GM10248 (cell line): ENCODE measurements at regions not wholly inside any gene's neighbourhood (a gene's known extent, or its start where the extent isn't known, plus 50 kb on each side); places are given as distances from the start of the nearest gene placed in this dataset.

Source experiments
- CTCF ChIA-PET: fragments of 300-600 bp; sonication (Branson Sonifier 250); formaldehyde crosslinking; extraction: SDS; loops from one replicate; lab custom pipeline; 2021; ENCODE audit warnings: antibody characterized with exemption; lab: Yijun Ruan, JAX
- POLR2A ChIA-PET: fragments of 350-650 bp; sonication (Branson Sonifier 250); formaldehyde crosslinking; extraction: SDS; loops from one replicate; lab custom pipeline; 2020; ENCODE audit warnings: antibody characterized with exemption; lab: Yijun Ruan, JAX
- DNase-seq: peaks from one replicate; pipeline ENCODE4 v3.0.0; 2012; ENCODE audit errors: extremely low spot score
- TF ChIP-seq, protein P1 (sequence below): IDR thresholded peaks from 2 replicates; pipeline ENCODE4 v1.5.1; 2012; ENCODE audit warnings: mild to moderate bottlenecking, low read depth; ENCODE audit errors: extremely low read depth, missing control alignments, control extremely low read depth

DNA sequence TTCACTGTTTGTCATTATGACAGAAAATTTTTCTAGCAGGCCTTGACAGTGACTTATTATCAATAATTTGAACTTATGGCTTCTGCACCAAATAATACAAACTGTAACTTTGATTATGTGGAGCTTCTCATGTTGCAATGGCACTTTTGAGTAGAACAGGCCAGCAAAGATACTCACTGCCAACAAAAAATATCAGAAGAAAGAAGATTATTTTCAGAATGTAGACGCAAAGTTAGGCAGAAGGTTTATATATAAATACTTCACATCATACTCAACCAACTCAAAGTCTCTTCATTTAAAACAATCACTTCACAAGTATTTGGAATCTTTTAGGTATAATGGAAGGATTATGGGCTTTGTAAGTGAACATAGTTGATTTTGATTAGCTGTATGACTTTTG lies 893.0 kb downstream of the ROBO2 start:
- TF ChIP-seq, protein P1, sequence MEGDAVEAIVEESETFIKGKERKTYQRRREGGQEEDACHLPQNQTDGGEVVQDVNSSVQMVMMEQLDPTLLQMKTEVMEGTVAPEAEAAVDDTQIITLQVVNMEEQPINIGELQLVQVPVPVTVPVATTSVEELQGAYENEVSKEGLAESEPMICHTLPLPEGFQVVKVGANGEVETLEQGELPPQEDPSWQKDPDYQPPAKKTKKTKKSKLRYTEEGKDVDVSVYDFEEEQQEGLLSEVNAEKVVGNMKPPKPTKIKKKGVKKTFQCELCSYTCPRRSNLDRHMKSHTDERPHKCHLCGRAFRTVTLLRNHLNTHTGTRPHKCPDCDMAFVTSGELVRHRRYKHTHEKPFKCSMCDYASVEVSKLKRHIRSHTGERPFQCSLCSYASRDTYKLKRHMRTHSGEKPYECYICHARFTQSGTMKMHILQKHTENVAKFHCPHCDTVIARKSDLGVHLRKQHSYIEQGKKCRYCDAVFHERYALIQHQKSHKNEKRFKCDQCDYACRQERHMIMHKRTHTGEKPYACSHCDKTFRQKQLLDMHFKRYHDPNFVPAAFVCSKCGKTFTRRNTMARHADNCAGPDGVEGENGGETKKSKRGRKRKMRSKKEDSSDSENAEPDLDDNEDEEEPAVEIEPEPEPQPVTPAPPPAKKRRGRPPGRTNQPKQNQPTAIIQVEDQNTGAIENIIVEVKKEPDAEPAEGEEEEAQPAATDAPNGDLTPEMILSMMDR, result no peak
- CTCF ChIA-PET, result interaction anchor here (1.0 kb wide), 1 partner anchor 28 kb away, joined by 3 read pairs; no protein-coding TSS in a partner anchor
- POLR2A ChIA-PET, result no interaction called here
- no peak for DNase-seq

DNA sequence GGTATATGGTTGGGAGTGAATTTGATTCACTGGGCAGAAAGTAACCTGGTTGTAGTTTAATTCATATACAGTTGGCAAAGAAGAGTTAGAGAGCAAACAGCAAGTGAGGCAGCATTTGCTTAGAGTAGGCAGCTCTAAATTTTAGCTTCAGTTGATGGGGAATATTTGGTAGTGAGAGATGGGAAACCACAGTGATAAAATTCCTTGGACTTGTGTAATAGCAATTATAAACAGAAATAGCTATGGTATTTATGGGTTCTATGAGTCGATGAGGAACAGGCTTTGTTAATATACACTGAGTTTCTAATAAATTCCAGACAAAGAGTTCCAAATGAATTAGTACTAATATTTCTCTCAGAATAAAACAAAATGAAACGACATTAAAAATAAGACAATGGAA lies 894.0 kb downstream of the ROBO2 start:
- TF ChIP-seq, protein P1, result no peak
- CTCF ChIA-PET, result no interaction called here
- no peak for DNase-seq
- POLR2A ChIA-PET, result no interaction called here

DNA sequence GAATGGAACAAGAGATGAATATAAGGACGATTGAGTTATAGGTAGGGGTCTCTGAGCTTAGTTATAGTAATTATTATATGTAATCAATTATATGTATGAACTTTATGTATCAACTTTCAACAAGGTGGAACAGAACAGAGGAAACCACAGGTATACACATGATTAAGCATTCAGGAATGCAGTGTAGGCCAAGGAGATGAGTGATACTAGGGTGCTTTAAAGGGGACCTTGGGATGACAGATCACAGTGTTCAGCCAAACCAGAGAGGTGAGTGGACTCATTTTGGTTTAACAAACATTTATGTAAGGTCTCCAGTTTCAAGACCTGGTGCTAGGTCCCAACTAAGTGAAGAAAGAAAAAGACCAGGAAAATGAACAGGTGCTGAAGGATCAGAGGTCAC lies 895.5 kb downstream of the ROBO2 start:
- TF ChIP-seq, protein P1, result no peak
- ChIA-PET CTCF (no interaction called here), POLR2A (no interaction called here)
- no peak for DNase-seq

DNA sequence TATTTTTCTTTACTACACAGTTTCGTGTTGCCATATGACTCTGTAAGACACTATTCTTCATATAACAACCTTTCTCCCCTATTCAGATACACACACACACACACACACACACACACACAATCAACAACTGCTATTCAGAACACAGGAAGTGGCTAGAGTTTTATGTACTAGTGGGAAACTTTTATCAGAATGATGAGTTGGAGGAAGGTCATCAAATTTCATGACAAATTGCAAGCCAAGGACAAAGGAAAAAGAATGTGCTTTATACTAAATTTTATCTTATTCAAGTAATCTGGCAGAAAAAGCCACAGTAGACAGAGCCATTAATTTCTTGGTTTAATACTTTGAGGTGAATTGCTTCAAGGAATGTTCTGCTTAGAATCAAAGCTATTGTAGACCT lies 899.8 kb downstream of the ROBO2 start:
- CTCF ChIA-PET, result no interaction called here

DNA sequence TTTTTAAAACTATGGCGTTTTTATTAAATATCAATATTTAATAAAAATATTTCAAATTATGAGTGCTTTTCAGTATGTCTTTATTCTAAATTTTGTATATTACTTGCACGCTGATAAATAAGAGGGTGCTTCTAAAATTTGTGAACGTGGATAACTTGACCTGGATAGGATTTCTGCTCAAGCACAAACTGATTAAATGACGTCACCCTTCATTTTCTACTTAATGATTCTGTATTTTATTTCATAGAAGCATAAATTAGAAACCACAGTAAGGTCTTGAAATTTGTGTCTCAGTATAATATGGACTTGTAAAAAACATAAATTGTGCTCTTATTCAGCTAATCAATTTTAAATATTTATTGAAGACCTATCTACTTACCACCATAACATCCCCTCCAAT lies 903.7 kb downstream of the ROBO2 start:
- DNase-seq, result no peak
- POLR2A ChIA-PET, result no interaction called here
- CTCF ChIA-PET, result no interaction called here
- TF ChIP-seq, protein P1, result no peak

More for the DNA sequence above, 899.8 kb downstream of the ROBO2 start:
- TF ChIP-seq, protein P1, result no peak
- POLR2A ChIA-PET, result no interaction called here
- no peak for DNase-seq

GRCh38 chr3:77945320-77945719 lies 905.4 kb downstream of the ROBO2 start:
- CTCF ChIA-PET, result no interaction called here
- DNase-seq, result no peak
- POLR2A ChIA-PET, result no interaction called here
- TF ChIP-seq, protein P1, result no peak

DNA sequence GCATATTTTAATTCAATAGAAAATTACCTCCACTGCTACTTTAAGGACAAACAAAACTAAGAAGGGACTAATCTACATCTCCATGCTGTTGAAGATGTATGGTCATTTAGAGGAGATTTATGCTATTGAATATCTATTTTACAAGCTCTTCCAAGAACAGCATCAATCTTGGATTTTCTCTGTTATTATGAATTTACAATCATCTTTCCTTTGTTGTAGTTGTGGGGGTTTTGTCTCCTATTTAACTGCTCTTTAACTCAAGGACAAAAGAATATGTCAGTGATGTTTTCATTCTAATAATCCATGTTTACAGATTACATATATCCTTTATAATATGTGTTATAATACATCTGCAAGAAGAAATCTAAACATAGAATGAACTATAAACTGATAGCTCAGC lies 907.8 kb downstream of the ROBO2 start:
- ChIA-PET CTCF (interaction anchor here (1.0 kb wide), 1 partner anchor 16 kb away, joined by 4 read pairs; no protein-coding TSS in a partner anchor), POLR2A (no interaction called here)
- DNase-seq, result no peak
- TF ChIP-seq, protein P1, result no peak
